IMR-90 (cell line): ENCODE measurements at regions not wholly inside any gene's neighbourhood (a gene's known extent, or its start where the extent isn't known, plus 50 kb on each side); places are given as distances from the start of the nearest gene placed in this dataset.

ENCODE experiments used
- ATAC-seq: fragments of 200-7000 bp; cut with Tn5 transposase; 2 replicates; pipeline ENCODE4 v1.9.1; 2020; ENCODE audit warnings: low read depth, mild to moderate bottlenecking, moderate library complexity
- BruUV-seq: library from RNA; stranded (reverse); fragments of 400-500 nt; replicated peaks from 2 replicates; lab custom pipeline; 2021; lab: Mats Ljungman, UMichigan
- CTCF ChIA-PET: fragments of 300-600 bp; formaldehyde crosslinking; extraction: SDS; loops from one replicate; lab custom pipeline; 2021; ENCODE audit warnings: antibody characterized with exemption; lab: Yijun Ruan, JAX
- POLR2A ChIA-PET: fragments of 300-600 bp; sonication (Branson Sonifier 250); formaldehyde crosslinking; loops from one replicate; lab custom pipeline; 2022; ENCODE audit warnings: antibody characterized with exemption; ENCODE audit not compliant: unreplicated experiment; lab: Charles Lee
- DNase-seq: peaks from one replicate; pipeline ENCODE4 v3.0.0; 2013
- H2AFZ ChIP-seq: replicated peaks from 2 replicates; pipeline ENCODE3; 2013; ENCODE audit warnings: low read length, mild to moderate bottlenecking; ENCODE audit not compliant: poor library complexity
- H2AK5ac ChIP-seq: 2 replicates; pipeline ENCODE4 v1.6.1; 2013; ENCODE audit warnings: low read depth, low read length, inconsistent platforms
- H2AK9ac ChIP-seq: replicated peaks from 2 replicates; pipeline ENCODE3; 2013; ENCODE audit warnings: mild to moderate bottlenecking, low read depth, low read length, moderate library complexity; ENCODE audit not compliant: poor library complexity
- H2BK120ac ChIP-seq: 2 replicates; pipeline ENCODE4 v1.6.1; 2013; ENCODE audit warnings: low read depth, low read length, inconsistent platforms
- H2BK15ac ChIP-seq: 3 replicates; pipeline ENCODE4 v1.6.1; 2013; ENCODE audit warnings: low read depth, low read length, inconsistent platforms
- H2BK20ac ChIP-seq: 2 replicates; pipeline ENCODE4 v1.6.1; 2013; ENCODE audit warnings: low read depth, mild to moderate bottlenecking, inconsistent platforms, low read length, moderate library complexity
- H2BK5ac ChIP-seq: 2 replicates; pipeline ENCODE4 v1.6.1; 2013; ENCODE audit warnings: mild to moderate bottlenecking, low read depth, low read length, inconsistent platforms; ENCODE audit not compliant: poor library complexity, severe bottlenecking
- H3K14ac ChIP-seq: replicated peaks from 2 replicates; pipeline ENCODE4 v1.6.1; 2013; ENCODE audit warnings: low read depth, low read length, inconsistent platforms
- H3K18ac ChIP-seq: 2 replicates; pipeline ENCODE4 v1.6.1; 2013; ENCODE audit warnings: low read depth, low read length, control low read depth
- H3K23ac ChIP-seq: 2 replicates; pipeline ENCODE4 v1.6.1; 2013; ENCODE audit warnings: low read depth, low read length, inconsistent platforms
- H3K27ac ChIP-seq: 2 replicates; pipeline ENCODE4 v1.5.1; 2013; ENCODE audit warnings: mild to moderate bottlenecking, control low read depth, low read length; ENCODE audit not compliant: insufficient read depth
- H3K27me3 ChIP-seq: 2 replicates; pipeline ENCODE4 v1.6.1; 2013; ENCODE audit warnings: low read length; ENCODE audit not compliant: control insufficient read depth, insufficient read depth
- H3K36me3 ChIP-seq: 2 replicates; pipeline ENCODE4 v1.6.1; 2013; ENCODE audit warnings: low read length, mixed read lengths; ENCODE audit not compliant: control insufficient read depth, insufficient read depth
- H3K4ac ChIP-seq: 2 replicates; pipeline ENCODE4 v1.6.1; 2013; ENCODE audit warnings: low read depth, low read length, inconsistent platforms
- H3K4me1 ChIP-seq: 2 replicates; pipeline ENCODE4 v1.6.1; 2013; ENCODE audit warnings: low read length, mixed read lengths; ENCODE audit not compliant: control insufficient read depth, insufficient read depth
- H3K4me2 ChIP-seq: 2 replicates; pipeline ENCODE4 v1.6.1; 2013; ENCODE audit warnings: low read depth, mild to moderate bottlenecking, control low read depth, low read length, moderate library complexity
- H3K4me3 ChIP-seq: 2 replicates; pipeline ENCODE4 v1.5.1; 2013; ENCODE audit warnings: low read depth, mild to moderate bottlenecking, control low read depth, low read length, moderate library complexity; ENCODE audit not compliant: insufficient read depth
- H3K56ac ChIP-seq: 2 replicates; pipeline ENCODE4 v1.6.1; 2013; ENCODE audit warnings: low read length, inconsistent platforms; ENCODE audit not compliant: insufficient read depth; ENCODE audit errors: extremely low read depth
- H3K79me1 ChIP-seq, 2 experiments: 2 replicates each; pipeline ENCODE4 v1.6.1; 2013; ENCODE audit warnings: low read length in 2 of 2, inconsistent platforms in 1 of 2, low read depth in 1 of 2
- H3K9ac ChIP-seq: 2 replicates; pipeline ENCODE4 v1.6.1; 2013; ENCODE audit warnings: low read depth, low read length, control low read depth
- H3K9me1 ChIP-seq: 2 replicates; pipeline ENCODE4 v1.6.1; 2013; ENCODE audit warnings: low read length, inconsistent platforms; ENCODE audit not compliant: insufficient read depth
- H3K9me3 ChIP-seq: 2 replicates; pipeline ENCODE4 v1.6.1; 2013; ENCODE audit warnings: low read length; ENCODE audit not compliant: control insufficient read depth, insufficient read depth
- H4K20me1 ChIP-seq: 2 replicates; pipeline ENCODE4 v1.6.1; 2013; ENCODE audit warnings: low read length, inconsistent platforms; ENCODE audit not compliant: insufficient read depth
- H4K5ac ChIP-seq: 2 replicates; pipeline ENCODE4 v1.6.1; 2013; ENCODE audit warnings: mild to moderate bottlenecking, low read depth, low read length, control low read depth
- H4K8ac ChIP-seq, 2 experiments: 2 replicates each; pipeline ENCODE4 v1.6.1; 2013; ENCODE audit warnings: low read depth in 2 of 2, low read length in 2 of 2, control low read depth in 1 of 2, inconsistent platforms in 1 of 2
- H4K91ac ChIP-seq: 2 replicates; pipeline ENCODE4 v1.6.1; 2013; ENCODE audit warnings: low read depth, low read length, inconsistent platforms; ENCODE audit not compliant: insufficient read depth
- FOS ChIP-seq: fragments of 150-350 bp; IDR thresholded peaks from 2 replicates; pipeline ENCODE4 v1.6.1; 2016; ENCODE audit warnings: low read depth, low read length
- MAFK ChIP-seq: IDR thresholded peaks from 2 replicates; pipeline ENCODE4 v1.6.1; 2012; ENCODE audit warnings: low read depth, low read length, improper control_type of control experiment
- MXI1 ChIP-seq: IDR thresholded peaks from 2 replicates; pipeline ENCODE4 v1.6.1; 2012; ENCODE audit warnings: low read depth, mild to moderate bottlenecking, low read length, moderate library complexity, borderline replicate concordance
- POLR2A ChIP-seq: IDR thresholded peaks from 2 replicates; pipeline ENCODE4 v1.6.1; 2012; ENCODE audit warnings: mild to moderate bottlenecking, low read depth, low read length
- RFX5 ChIP-seq: IDR thresholded peaks from 2 replicates; pipeline ENCODE4 v1.8.0; 2012; ENCODE audit warnings: low read depth, mild to moderate bottlenecking, low read length, moderate library complexity
- WGBS, 2 experiments: methylation state at CpG; one replicate each; pipeline versions ENCODE4 v1.1.5 to v1.1.7; 2013; ENCODE audit warnings: missing lambda C conversion rate in 2 of 2; ENCODE audit not compliant: insufficient read length in 1 of 2; ENCODE audit errors: extremely low coverage in 2 of 2; 5-methylcytosine and 5-hydroxymethylcytosine counted together
- dilution Hi-C: fragments of 300-500 bp; cut with HindIII; formaldehyde crosslinking; loops from one replicate; pipeline ENCODE4 v1.14.3; 2018; ENCODE audit warnings: low sequenced_read_pairs; ENCODE audit not compliant: unreplicated experiment
- in situ Hi-C: fragments of 300-500 bp; cut with MboI; formaldehyde crosslinking; loops from 3 replicates; pipeline ENCODE4 v1.14.3; 2019; ENCODE audit warnings: low sequenced_read_pairs, inconsistent platforms, mixed read lengths
- intact Hi-C: fragments of 100-400 bp; cut with micrococcal nuclease; formaldehyde crosslinking; loops from 2 replicates; pipeline ENCODE4 v1.10.0; 2022

- Histone ChIP-seq H3K36me3 (no peaks in the 10 kb centered on the region), H3K23ac (no peak overlapping the region), H3K18ac (no peak overlapping the region), H3K4ac (no peak overlapping the region), H3K4me3 (no peak overlapping the region), H2BK120ac (no peak overlapping the region), H2BK5ac (no peak overlapping the region), H2BK20ac (no peak overlapping the region), H4K91ac (no peak overlapping the region), H3K56ac (no peak overlapping the region), H4K8ac (no peak overlapping the region), H3K14ac (no peak overlapping the region), H2AK5ac (no peak overlapping the region), H3K9me3 (no peaks in the 10 kb centered on the region), H2AFZ (no peak overlapping the region), H3K27ac (no peak overlapping the region), H4K5ac (no peak overlapping the region), H4K20me1 (no peaks in the 10 kb centered on the region), H3K9ac (no peak overlapping the region), H2AK9ac (no peak overlapping the region), H3K27me3 (no peaks in the 10 kb centered on the region), H3K4me1 (no peaks in the 10 kb centered on the region), H3K4me2 (no peak overlapping the region), H2BK15ac (no peak overlapping the region), H3K9me1 (no peaks in the 10 kb centered on the region), H3K79me1 (no peaks in the 10 kb centered on the region)
- no TSS peak for BruUV-seq
- dilution Hi-C loops (no loop called here), in situ Hi-C loops (no loop called here), intact Hi-C loops (no loop called here)
- WGBS, 2 experiments: no CpG with 5 or more reads among the region's 1 CpG
- DNase-seq (no peak), ATAC-seq (no peak)
- ChIA-PET CTCF (no interaction called here), POLR2A (no interaction called here)
- TF ChIP-seq MXI1 (no peak), FOS (no peak), MAFK (no peak), POLR2A (no peak), RFX5 (no peak)
Measured at GRCh38 chrX:65941775-65942174, 98.1 kb downstream of the VSIG4 start.
